KMS-11 (cell line): ENCODE measurements at regions not wholly inside any gene's neighbourhood (a gene's known extent, or its start where the extent isn't known, plus 50 kb on each side); places are given as distances from the start of the nearest gene placed in this dataset.
A peak's percentile ranks its signal among the peaks of the same experiment; 100 is the strongest.

Experiments
- H2AFZ ChIP-seq: fragments of 200-600 bp; sonication (generic); 2 replicates; pipeline ENCODE4 v1.6.1; 2016; ENCODE audit warnings: antibody characterized with exemption, mixed run types, low read depth
- H3K27ac ChIP-seq: fragments of 200-600 bp; sonication (generic); 2 replicates; pipeline ENCODE4 v1.6.1; 2016; ENCODE audit warnings: mild to moderate bottlenecking, mixed run types
- H3K27me3 ChIP-seq: fragments of 200-600 bp; sonication (generic); 2 replicates; pipeline ENCODE4 v1.6.1; 2017; ENCODE audit warnings: mild to moderate bottlenecking, low read depth, mixed run types, moderate library complexity; ENCODE audit not compliant: insufficient read depth
- H3K36me3 ChIP-seq: fragments of 200-600 bp; sonication (generic); 2 replicates; pipeline ENCODE4 v1.6.1; 2017; ENCODE audit warnings: mild to moderate bottlenecking, mixed run types; ENCODE audit not compliant: insufficient read depth
- H3K4me1 ChIP-seq: fragments of 200-600 bp; sonication (generic); 2 replicates; pipeline ENCODE4 v1.6.1; 2016; ENCODE audit warnings: mild to moderate bottlenecking, low read depth, mixed run types; ENCODE audit not compliant: poor library complexity, severe bottlenecking
- H3K4me2 ChIP-seq: fragments of 200-600 bp; sonication (generic); 2 replicates; pipeline ENCODE4 v1.7.0; 2016; ENCODE audit warnings: mild to moderate bottlenecking, mixed run types
- H3K4me3 ChIP-seq: fragments of 200-600 bp; sonication (generic); IDR thresholded peaks from 2 replicates; pipeline ENCODE4 v1.6.1; 2017; ENCODE audit warnings: low read depth, low read length, mixed read lengths; ENCODE audit not compliant: insufficient read depth
- H3K79me2 ChIP-seq: fragments of 200-600 bp; sonication (generic); 2 replicates; pipeline ENCODE4 v1.6.1; 2016; ENCODE audit warnings: low read depth, mixed run types; ENCODE audit not compliant: insufficient read depth
- H3K9ac ChIP-seq: fragments of 200-600 bp; sonication (generic); 2 replicates; pipeline ENCODE4 v1.6.1; 2016; ENCODE audit warnings: mild to moderate bottlenecking, mixed run types
- H4K20me1 ChIP-seq: fragments of 200-600 bp; sonication (generic); 2 replicates; pipeline ENCODE4 v1.6.1; 2016; ENCODE audit warnings: mild to moderate bottlenecking, mixed run types; ENCODE audit not compliant: insufficient read depth
- CTCF ChIP-seq: fragments of 200-600 bp; sonication (generic); conservative IDR thresholded peaks from 2 replicates; pipeline ENCODE4 v1.6.1; 2017; ENCODE audit warnings: low read depth, mild to moderate bottlenecking, antibody characterized with exemption, low read length, moderate library complexity, mixed read lengths

- Histone ChIP-seq H4K20me1 (no peaks in the 10 kb centered on the region), H3K27me3 (no peaks in the 10 kb centered on the region), H3K27ac (no peak overlapping the region), H3K4me1 (peaks cover 14% of the 10 kb centered on the region), H3K4me3 (no peak overlapping the region), H3K9ac (no peak overlapping the region), H2AFZ (no peak overlapping the region), H3K4me2 (no peak overlapping the region), H3K36me3 (no peaks in the 10 kb centered on the region), H3K79me2 (no peaks in the 10 kb centered on the region)
- no peak for TF ChIP-seq CTCF
Observed at GRCh38 chr5:5905186-5905585, 473.2 kb downstream of the MED10 start.

- Histone ChIP-seq H3K4me1 (peaks cover 18% of the 10 kb centered on the region), H3K36me3 (no peaks in the 10 kb centered on the region), H3K9ac (no peak overlapping the region), H3K27ac (no peak overlapping the region), H3K27me3 (no peaks in the 10 kb centered on the region), H3K4me3 (no peak overlapping the region), H4K20me1 (no peaks in the 10 kb centered on the region), H3K79me2 (no peaks in the 10 kb centered on the region), H2AFZ (no peak overlapping the region), H3K4me2 (no peak overlapping the region)
- TF ChIP-seq CTCF: no peak
Observed at GRCh38 chr5:5904113-5904512, 474.2 kb downstream of the MED10 start.

- no peak overlapping the region for H2AFZ ChIP-seq
- no peak overlapping the region for H3K27ac ChIP-seq
- H4K20me1 ChIP-seq: no peaks in the 10 kb centered on the region
- H3K9ac ChIP-seq: no peak overlapping the region
- H3K4me2 ChIP-seq: no peak overlapping the region
- H3K27me3 ChIP-seq: no peaks in the 10 kb centered on the region
- H3K36me3 ChIP-seq: no peaks in the 10 kb centered on the region
- H3K4me3 ChIP-seq: no peak overlapping the region
- no peaks in the 10 kb centered on the region for H3K79me2 ChIP-seq
- TF ChIP-seq CTCF: no peak
- H3K4me1 ChIP-seq: peaks cover 29% of the 10 kb centered on the region
Observed at GRCh38 chr5:5902678-5903646, 475.4 kb downstream of the MED10 start.

GRCh38 chr5:5900350-5900749 is 477.9 kb downstream of the ICE1 start:
- Histone ChIP-seq H3K79me2 (no peaks in the 10 kb centered on the region), H2AFZ (no peak overlapping the region), H3K9ac (no peak overlapping the region), H3K36me3 (no peaks in the 10 kb centered on the region), H3K4me2 (peak overlapping the region; percentile 61), H3K4me1 (peaks cover 42% of the 10 kb centered on the region), H3K4me3 (no peak overlapping the region), H3K27me3 (no peaks in the 10 kb centered on the region), H4K20me1 (no peaks in the 10 kb centered on the region), H3K27ac (no peak overlapping the region)
- no peak for TF ChIP-seq CTCF
